ENCODE measurements at regions not wholly inside any gene's neighbourhood (a gene's known extent, or its start where the extent isn't known, plus 50 kb on each side); places are given as distances from the start of the nearest gene placed in this dataset.

- DNase-seq (ENCODE audit: low spot score) (no peak), ATAC-seq (ENCODE audit: low FRiP score) (no peak)
- no peak for TF ChIP-seq CTCF (IDR thresholded peaks at IDR 0.05)
These were observed 139.1 kb upstream of the ADRA1B start for GRCh38 chr5:159777049-159777660.

GRCh38 chr5:159779481-159779880 lies 136.8 kb upstream of the ADRA1B start:
- TF ChIP-seq CTCF (IDR thresholded peaks at IDR 0.05) = no peak
- ATAC-seq (ENCODE audit: low FRiP score) = no peak
- DNase-seq (ENCODE audit: low spot score) = no peak

GRCh38 chr5:159780246-159780645 lies 136.0 kb upstream of the ADRA1B start:
- DNase-seq (ENCODE audit: low spot score) = no peak
- TF ChIP-seq CTCF (IDR thresholded peaks at IDR 0.05) = no peak
- no peak for ATAC-seq (ENCODE audit: low FRiP score)

GRCh38 chr5:159781626-159782157 lies 134.6 kb upstream of the ADRA1B start:
- no peak for TF ChIP-seq CTCF (IDR thresholded peaks at IDR 0.05)

GRCh38 chr5:159782197-159782994 lies 133.9 kb upstream of the ADRA1B start:
- ATAC-seq (ENCODE audit: low FRiP score) = no peak
- TF ChIP-seq CTCF (IDR thresholded peaks at IDR 0.05) = no peak
- DNase-seq (ENCODE audit: low spot score) = no peak

More at GRCh38 chr5:159781626-159782157, 134.6 kb upstream of the ADRA1B start:
- DNase-seq (ENCODE audit: low spot score) (no peak), ATAC-seq (ENCODE audit: low FRiP score) (no peak)

GRCh38 chr5:159782995-159783300 lies 133.3 kb upstream of the ADRA1B start:
- ATAC-seq (ENCODE audit: low FRiP score) (no peak), DNase-seq (ENCODE audit: low spot score) (no peak)
- no peak for TF ChIP-seq CTCF (IDR thresholded peaks at IDR 0.05)
